DND-41 (cell line): ENCODE measurements at regions not wholly inside any gene's neighbourhood (a gene's known extent, or its start where the extent isn't known, plus 50 kb on each side); places are given as distances from the start of the nearest gene placed in this dataset.

Experiments used
- CTCF ChIP-seq: IDR thresholded peaks from 2 replicates; pipeline ENCODE4 v1.5.1; 2012; ENCODE audit warnings: borderline replicate concordance, low read length, moderate library complexity, mild to moderate bottlenecking; ENCODE audit not compliant: poor library complexity, severe bottlenecking; ENCODE audit errors: extremely low read depth
- EZH2 ChIP-seq: IDR thresholded peaks from 3 replicates; pipeline ENCODE4 v1.6.1; 2012; ENCODE audit warnings: borderline replicate concordance, low read depth, mild to moderate bottlenecking, moderate library complexity, low read length, inconsistent platforms; ENCODE audit not compliant: severe bottlenecking

- TF ChIP-seq CTCF = no peak
- no peak for TF ChIP-seq EZH2
Measured at GRCh38 chr12:82290415-82290814, 67.8 kb downstream of the CCDC59 start.
